Lung (tissue), 11 donors: ENCODE measurements at regions not wholly inside any gene's neighbourhood (a gene's known extent, or its start where the extent isn't known, plus 50 kb on each side); places are given as distances from the start of the nearest gene placed in this dataset.
"Not testable (repeated sequence)": the region's sequence is repeated elsewhere in the genome, so short reads cannot be mapped to it uniquely, and the experiment has no call there.

Source experiments
- ATAC-seq: fragments of 200-7000 bp; cut with Tn5 transposase; one replicate; pipeline ENCODE4 v1.9.1; 2020; ENCODE audit warnings: moderate number of reproducible peaks; ENCODE audit not compliant: insufficient read depth, low FRiP score
- DNase-seq, 3 donors: peaks; one replicate each; pipeline ENCODE4 v3.0.0-alpha.2; 2013 to 2017
- H3K27ac ChIP-seq, 2 donors: one replicate each; pipeline ENCODE4 v1.5.1; 2013; ENCODE audit warnings: mild to moderate bottlenecking in 2 of 2, moderate library complexity in 2 of 2, control low read depth in 1 of 2, inconsistent platforms in 1 of 2, low read depth in 1 of 2, low read length in 1 of 2
- H3K27me3 ChIP-seq, 3 donors: one replicate each; pipeline ENCODE4 v1.5.1; 2013; ENCODE audit warnings: low read length in 2 of 3; ENCODE audit not compliant: control insufficient read depth in 3 of 3, insufficient read depth in 3 of 3
- H3K36me3 ChIP-seq, 4 donors: one replicate each; pipeline ENCODE4 v1.5.1; 2013; ENCODE audit warnings: low read length in 4 of 4, mild to moderate bottlenecking in 1 of 4, moderate library complexity in 1 of 4; ENCODE audit not compliant: control insufficient read depth in 4 of 4, insufficient read depth in 4 of 4
- H3K4me1 ChIP-seq, 5 donors: one replicate each; pipeline ENCODE4 v1.5.1; 2013; ENCODE audit warnings: low read length in 5 of 5, mild to moderate bottlenecking in 2 of 5, moderate library complexity in 1 of 5; ENCODE audit not compliant: control insufficient read depth in 5 of 5, insufficient read depth in 5 of 5
- H3K4me3 ChIP-seq: one replicate; pipeline ENCODE4 v1.5.1; 2013; ENCODE audit warnings: mild to moderate bottlenecking, control low read depth, moderate library complexity
- H3K9ac ChIP-seq, 2 donors: one replicate each; pipeline ENCODE4 v1.5.1; 2013; ENCODE audit warnings: low read length in 2 of 2, control low read depth in 1 of 2; ENCODE audit not compliant: insufficient read depth in 1 of 2
- H3K9me3 ChIP-seq, 4 donors: one replicate each; pipeline ENCODE4 v1.5.1; 2013; ENCODE audit warnings: low read length in 3 of 4, mild to moderate bottlenecking in 1 of 4, moderate library complexity in 1 of 4; ENCODE audit not compliant: control insufficient read depth in 4 of 4, insufficient read depth in 3 of 4
- CTCF ChIP-seq: IDR thresholded peaks from 2 replicates; pipeline ENCODE4 v1.5.1; 2012; ENCODE audit warnings: mild to moderate bottlenecking; ENCODE audit errors: control extremely low read depth, extremely low read depth
- WGBS, 2 donors: extraction: QIAGEN DNeasy Blood & Tissue Kit; methylation state at CpG; one replicate each; pipeline ENCODE4 v1.1.7; 2013; 5-methylcytosine and 5-hydroxymethylcytosine counted together
- donor health status: control.
- donor health status: control.
- donor health status: Bipolar disorder and iron deficiency.
- donor health status: healthy.
- donor health status: DM: yes; HTN: yes; CAD: no.

GRCh38 chr11:95611827-95612226 is 177.8 kb downstream of the FAM76B start:
- Histone ChIP-seq H3K9ac (no peak overlapping the region), H3K36me3 (no peaks in the 10 kb centered on the region), H3K4me3 (no peak overlapping the region), H3K9me3 (no peaks in the 10 kb centered on the region), H3K4me1 (no peaks in the 10 kb centered on the region), H3K27me3 (no peaks in the 10 kb centered on the region), H3K27ac (no peak overlapping the region)
- no peak for DNase-seq
- no peak for TF ChIP-seq CTCF
- no peak for ATAC-seq

GRCh38 chr11:95610185-95610584 is 179.4 kb downstream of the FAM76B start:
- H3K9ac ChIP-seq, H3K36me3 ChIP-seq, ATAC-seq, H3K4me3 ChIP-seq, H3K4me1 ChIP-seq, DNase-seq, H3K27ac ChIP-seq, H3K27me3 ChIP-seq, H3K9me3 ChIP-seq: not testable (repeated sequence)
- 95 to 99% methylated on average over 5 of the region's 5 CpGs for WGBS, 2 donors

- Histone ChIP-seq H3K9me3 (no peaks in the 10 kb centered on the region), H3K27ac (no peak overlapping the region), H3K4me1 (no peaks in the 10 kb centered on the region), H3K27me3 (no peaks in the 10 kb centered on the region), H3K4me3 (no peak overlapping the region), H3K36me3 (no peaks in the 10 kb centered on the region), H3K9ac (no peak overlapping the region)
- ATAC-seq, result no peak
- no peak for DNase-seq
- TF ChIP-seq CTCF, result no peak
- 95 to 97% methylated on average over 1 of the region's 1 CpG for WGBS, 2 donors
These were observed 181.5 kb downstream of the FAM76B start for GRCh38 chr11:95608093-95608492.

GRCh38 chr11:95606824-95607223 is 182.8 kb downstream of the FAM76B start:
- no peak for TF ChIP-seq CTCF
- Histone ChIP-seq H3K27me3 (no peaks in the 10 kb centered on the region), H3K9ac (no peak overlapping the region), H3K36me3 (no peaks in the 10 kb centered on the region), H3K4me3 (no peak overlapping the region), H3K27ac (no peak overlapping the region), H3K9me3 (no peaks in the 10 kb centered on the region), H3K4me1 (no peaks in the 10 kb centered on the region)
- WGBS, 2 donors, result 93 to 95% methylated on average over 3 of the region's 3 CpGs
- DNase-seq (no peak), ATAC-seq (no peak)
